ENCODE measurements at regions not wholly inside any gene's neighbourhood (a gene's known extent, or its start where the extent isn't known, plus 50 kb on each side); places are given as distances from the start of the nearest gene placed in this dataset.

DNA sequence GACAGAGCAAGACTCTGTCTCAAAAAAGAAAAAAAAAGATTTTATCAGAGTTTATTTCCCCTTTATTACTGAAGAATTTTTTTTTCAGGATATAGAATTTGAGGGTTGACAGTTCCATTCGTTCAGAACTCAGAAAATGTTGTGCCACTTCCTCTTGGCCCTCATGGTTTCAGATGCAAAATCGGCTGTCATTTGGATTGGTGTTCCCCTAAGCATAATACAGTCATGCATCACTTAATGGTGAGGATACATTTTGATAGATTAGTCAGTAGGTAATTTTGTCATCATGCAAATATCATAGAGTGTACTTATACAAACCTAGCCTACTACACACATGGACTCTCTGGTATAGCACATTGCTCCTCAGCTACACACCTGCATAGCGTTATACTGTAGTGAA is 263.9 kb upstream of the RTL1 start:
- no peak for TF ChIP-seq EZH2 (IDR thresholded peaks at IDR 0.05; ENCODE audit: insufficient read depth, low read length)
- TF ChIP-seq, protein P1, sequence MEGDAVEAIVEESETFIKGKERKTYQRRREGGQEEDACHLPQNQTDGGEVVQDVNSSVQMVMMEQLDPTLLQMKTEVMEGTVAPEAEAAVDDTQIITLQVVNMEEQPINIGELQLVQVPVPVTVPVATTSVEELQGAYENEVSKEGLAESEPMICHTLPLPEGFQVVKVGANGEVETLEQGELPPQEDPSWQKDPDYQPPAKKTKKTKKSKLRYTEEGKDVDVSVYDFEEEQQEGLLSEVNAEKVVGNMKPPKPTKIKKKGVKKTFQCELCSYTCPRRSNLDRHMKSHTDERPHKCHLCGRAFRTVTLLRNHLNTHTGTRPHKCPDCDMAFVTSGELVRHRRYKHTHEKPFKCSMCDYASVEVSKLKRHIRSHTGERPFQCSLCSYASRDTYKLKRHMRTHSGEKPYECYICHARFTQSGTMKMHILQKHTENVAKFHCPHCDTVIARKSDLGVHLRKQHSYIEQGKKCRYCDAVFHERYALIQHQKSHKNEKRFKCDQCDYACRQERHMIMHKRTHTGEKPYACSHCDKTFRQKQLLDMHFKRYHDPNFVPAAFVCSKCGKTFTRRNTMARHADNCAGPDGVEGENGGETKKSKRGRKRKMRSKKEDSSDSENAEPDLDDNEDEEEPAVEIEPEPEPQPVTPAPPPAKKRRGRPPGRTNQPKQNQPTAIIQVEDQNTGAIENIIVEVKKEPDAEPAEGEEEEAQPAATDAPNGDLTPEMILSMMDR (IDR thresholded peaks at IDR 0.05; ENCODE audit: insufficient read depth, low read depth, low read length) = no peak
- no peak overlapping the region for H3K4me3 Mint-ChIP-seq (ENCODE audit: unreplicated experiment)

DNA sequence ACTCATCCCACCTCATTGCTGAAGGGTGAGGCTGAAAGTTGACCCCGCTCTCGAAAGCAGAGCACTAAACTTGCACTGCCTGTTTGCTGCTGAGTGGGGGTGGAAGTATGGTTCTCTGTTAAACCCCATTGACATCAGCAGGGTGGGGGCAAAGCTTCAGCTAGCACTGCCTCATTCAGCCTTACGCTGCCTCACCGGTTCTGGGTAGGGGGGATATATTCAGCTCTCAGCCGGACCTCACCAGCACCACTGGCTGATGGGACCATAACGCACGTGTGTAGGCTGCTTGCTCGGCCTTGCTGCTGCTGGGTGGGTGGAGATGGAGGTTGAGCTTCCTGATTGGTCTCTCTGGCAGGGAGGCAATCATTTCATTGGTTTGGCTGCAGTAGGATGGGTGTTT is 265.7 kb upstream of the RTL1 start:
- Histone ChIP-seq H3K79me2 (ENCODE audit: insufficient read depth, low read length) (no peaks in the 10 kb centered on the region), H3K4me1 (ENCODE audit: insufficient read depth, low read length) (no peaks in the 10 kb centered on the region), H3K27me3 (ENCODE audit: insufficient read depth, low read length) (no peaks in the 10 kb centered on the region), H2AFZ (ENCODE audit: low read depth, low read length) (no peak overlapping the region), H3K27ac (ENCODE audit: low read depth, low read length) (no peak overlapping the region), H3K4me2 (ENCODE audit: low read length) (no peak overlapping the region), H3K36me3 (ENCODE audit: insufficient read depth, low read length) (no peaks in the 10 kb centered on the region), H3K9me3 (ENCODE audit: insufficient read depth, low read depth, low read length) (peaks cover 2% of the 10 kb centered on the region), H4K20me1 (ENCODE audit: insufficient read depth, low read length) (no peaks in the 10 kb centered on the region), H3K9ac (ENCODE audit: low read length) (no peak overlapping the region), H3K4me3 (ENCODE audit: insufficient read depth, low read depth, low read length) (no peak overlapping the region)
- DNase-seq (ENCODE audit: low read depth) = no peak
- Mint-ChIP-seq H3K27ac (ENCODE audit: unreplicated experiment) (no peak overlapping the region), H3K4me3 (ENCODE audit: unreplicated experiment) (no peak overlapping the region), H3K9me3 (ENCODE audit: unreplicated experiment) (peaks cover 28% of the 10 kb centered on the region), H3K27me3 (ENCODE audit: low read depth, unreplicated experiment) (peaks cover 8% of the 10 kb centered on the region), H3K4me1 (ENCODE audit: low read depth, unreplicated experiment) (no peaks in the 10 kb centered on the region), H3K36me3 (ENCODE audit: low read depth, unreplicated experiment) (no peaks in the 10 kb centered on the region)
- TF ChIP-seq, protein P1 (IDR thresholded peaks at IDR 0.05; ENCODE audit: insufficient read depth, low read depth, low read length) = no peak
- TF ChIP-seq EZH2 (IDR thresholded peaks at IDR 0.05; ENCODE audit: insufficient read depth, low read length) = no peak
- FAIRE-seq = no peak

More for the DNA sequence above, 263.9 kb upstream of the RTL1 start:
- Histone ChIP-seq H3K9ac (ENCODE audit: low read length) (no peak overlapping the region), H4K20me1 (ENCODE audit: insufficient read depth, low read length) (no peaks in the 10 kb centered on the region), H3K27me3 (ENCODE audit: insufficient read depth, low read length) (no peaks in the 10 kb centered on the region), H3K27ac (ENCODE audit: low read depth, low read length) (no peak overlapping the region), H2AFZ (ENCODE audit: low read depth, low read length) (no peak overlapping the region), H3K4me3 (ENCODE audit: insufficient read depth, low read depth, low read length) (no peak overlapping the region), H3K4me2 (ENCODE audit: low read length) (no peak overlapping the region), H3K4me1 (ENCODE audit: insufficient read depth, low read length) (no peaks in the 10 kb centered on the region), H3K9me3 (ENCODE audit: insufficient read depth, low read depth, low read length) (peaks cover 2% of the 10 kb centered on the region), H3K36me3 (ENCODE audit: insufficient read depth, low read length) (no peaks in the 10 kb centered on the region), H3K79me2 (ENCODE audit: insufficient read depth, low read length) (no peaks in the 10 kb centered on the region)
- Mint-ChIP-seq H3K27me3 (ENCODE audit: low read depth, unreplicated experiment) (peaks cover 5% of the 10 kb centered on the region), H3K4me1 (ENCODE audit: low read depth, unreplicated experiment) (no peaks in the 10 kb centered on the region), H3K9me3 (ENCODE audit: unreplicated experiment) (peaks cover 20% of the 10 kb centered on the region), H3K27ac (ENCODE audit: unreplicated experiment) (no peak overlapping the region), H3K36me3 (ENCODE audit: low read depth, unreplicated experiment) (no peaks in the 10 kb centered on the region)
- no peak for FAIRE-seq
- no peak for DNase-seq (ENCODE audit: low read depth)

DNA sequence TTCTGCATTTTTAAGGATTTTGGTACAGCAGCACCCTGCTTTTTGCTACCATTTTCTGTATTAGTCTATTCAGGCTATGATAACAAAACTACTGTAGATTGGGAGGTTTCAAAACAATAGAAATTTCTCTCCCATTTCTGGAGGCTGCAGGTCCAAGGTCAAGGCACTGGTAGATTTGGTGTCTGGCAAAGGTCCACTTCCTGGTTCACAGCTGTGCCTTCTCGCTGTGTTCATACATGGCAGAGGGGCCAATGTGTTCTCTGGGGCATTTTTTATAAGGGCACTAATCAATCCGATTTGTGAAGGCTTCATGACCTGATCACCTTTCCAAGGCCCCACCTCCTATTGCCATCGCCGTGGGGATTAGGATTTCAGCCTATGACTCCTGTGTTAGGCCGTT is 268.1 kb upstream of the RTL1 start:
- no peaks in the 10 kb centered on the region for H3K4me1 Mint-ChIP-seq (ENCODE audit: low read depth, unreplicated experiment)
- H3K36me3 Mint-ChIP-seq (ENCODE audit: low read depth, unreplicated experiment) = no peaks in the 10 kb centered on the region
- H3K27me3 ChIP-seq (ENCODE audit: insufficient read depth, low read length) = no peaks in the 10 kb centered on the region
- no peak overlapping the region for H3K4me3 ChIP-seq (ENCODE audit: insufficient read depth, low read depth, low read length)
- H4K20me1 ChIP-seq (ENCODE audit: insufficient read depth, low read length) = no peaks in the 10 kb centered on the region
- no peak overlapping the region for H3K27ac ChIP-seq (ENCODE audit: low read depth, low read length)
- H3K9ac ChIP-seq (ENCODE audit: low read length) = no peak overlapping the region
- no peaks in the 10 kb centered on the region for H3K79me2 ChIP-seq (ENCODE audit: insufficient read depth, low read length)
- H3K27me3 Mint-ChIP-seq (ENCODE audit: low read depth, unreplicated experiment) = peaks cover 13% of the 10 kb centered on the region
- FAIRE-seq (no peak), DNase-seq (ENCODE audit: low read depth) (no peak)
- no peak overlapping the region for H3K27ac Mint-ChIP-seq (ENCODE audit: unreplicated experiment)
- TF ChIP-seq, protein P1 (IDR thresholded peaks at IDR 0.05; ENCODE audit: insufficient read depth, low read depth, low read length) = no peak
- no peak for TF ChIP-seq EZH2 (IDR thresholded peaks at IDR 0.05; ENCODE audit: insufficient read depth, low read length)
- peaks cover 25% of the 10 kb centered on the region for H3K9me3 Mint-ChIP-seq (ENCODE audit: unreplicated experiment)
- H3K9me3 ChIP-seq (ENCODE audit: insufficient read depth, low read depth, low read length) = no peaks in the 10 kb centered on the region
- no peaks in the 10 kb centered on the region for H3K4me1 ChIP-seq (ENCODE audit: insufficient read depth, low read length)
- H2AFZ ChIP-seq (ENCODE audit: low read depth, low read length) = no peak overlapping the region
- H3K4me3 Mint-ChIP-seq (ENCODE audit: unreplicated experiment) = no peak overlapping the region
- H3K36me3 ChIP-seq (ENCODE audit: insufficient read depth, low read length) = no peaks in the 10 kb centered on the region
- H3K4me2 ChIP-seq (ENCODE audit: low read length) = no peak overlapping the region

Data from astrocyte (in vitro differentiated cells and primary cell).